ENCODE measurements at regions not wholly inside any gene's neighbourhood (a gene's known extent, or its start where the extent isn't known, plus 50 kb on each side); places are given as distances from the start of the nearest gene placed in this dataset.

DNA sequence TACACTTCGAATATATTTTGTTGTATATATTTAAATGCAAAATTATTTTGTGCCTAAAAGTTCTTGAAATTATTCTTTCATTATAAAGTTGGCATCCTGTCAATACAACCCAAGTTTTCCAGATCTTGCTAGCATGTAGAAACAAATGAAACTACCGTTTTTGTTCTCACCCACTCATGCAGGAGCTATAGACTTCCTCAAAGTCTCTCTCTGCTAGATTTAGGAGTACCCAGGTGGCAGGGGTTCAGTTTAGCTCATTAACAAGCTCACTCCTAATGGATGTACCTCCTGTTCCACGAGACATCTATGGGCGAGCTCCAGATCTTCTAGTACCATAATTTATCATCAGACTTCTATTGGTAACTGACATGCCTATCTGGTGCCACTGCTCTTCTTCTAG, 390.2 kb upstream of the POU3F1 start:
- FAIRE-seq (no peak), DNase-seq (ENCODE audit: low read depth, low spot score) (no peak)
- Histone ChIP-seq H3K9me1 (replicated peaks; ENCODE audit: control insufficient read depth, extremely low read depth, insufficient read depth, low read length) (no peaks in the 10 kb centered on the region), H4K20me1 (replicated peaks; ENCODE audit: control insufficient read depth, extremely low read depth, insufficient read depth, low read length) (no peaks in the 10 kb centered on the region), H3K36me3 (ENCODE audit: control insufficient read depth in 2 of 2, extremely low read depth in 1 of 2, insufficient read depth in 2 of 2, low read length in 2 of 2) (no peaks in the 10 kb centered on the region), H3K27ac (ENCODE audit: insufficient read depth, low read depth, low read length) (no peak overlapping the region), H3K4me3 (replicated peaks in 1 of 3; ENCODE audit: insufficient read depth in 1 of 3, low read depth in 1 of 3, low read length in 3 of 3) (no peak overlapping the region), H2AFZ (ENCODE audit: low read depth, low read length) (no peak overlapping the region), H3K9me3 (replicated peaks; ENCODE audit: control insufficient read depth, insufficient read depth, low read length) (no peaks in the 10 kb centered on the region), H3K27me3 (ENCODE audit: control insufficient read depth in 2 of 2, insufficient read depth in 2 of 2, low read length in 2 of 2) (no peaks in the 10 kb centered on the region), H3K4me1 (ENCODE audit: control insufficient read depth, extremely low read depth, insufficient read depth, low read length) (no peaks in the 10 kb centered on the region), H3K4me2 (ENCODE audit: insufficient read depth, low read length) (no peak overlapping the region), H3K9ac (replicated peaks; ENCODE audit: extremely low read depth, insufficient read depth, low read length) (no peak overlapping the region), H3K79me2 (ENCODE audit: control insufficient read depth, insufficient read depth, low read length) (no peaks in the 10 kb centered on the region)
- dilution Hi-C loops (cut with MboI; ENCODE audit: extremely low pct_ligation_motif_present, low sequenced_read_pairs) (no loop called here), intact Hi-C loops (cut with micrococcal nuclease) (no loop called here)
- no peak for TF ChIP-seq POLR2A (IDR thresholded peaks at IDR 0.05; ENCODE audit: low read depth, low read length)
- TF ChIP-seq GATA2 (IDR thresholded peaks at IDR 0.05; ENCODE audit: insufficient read depth, insufficient read length, low read depth, low read length): no peak
- TF ChIP-seq, protein P1, sequence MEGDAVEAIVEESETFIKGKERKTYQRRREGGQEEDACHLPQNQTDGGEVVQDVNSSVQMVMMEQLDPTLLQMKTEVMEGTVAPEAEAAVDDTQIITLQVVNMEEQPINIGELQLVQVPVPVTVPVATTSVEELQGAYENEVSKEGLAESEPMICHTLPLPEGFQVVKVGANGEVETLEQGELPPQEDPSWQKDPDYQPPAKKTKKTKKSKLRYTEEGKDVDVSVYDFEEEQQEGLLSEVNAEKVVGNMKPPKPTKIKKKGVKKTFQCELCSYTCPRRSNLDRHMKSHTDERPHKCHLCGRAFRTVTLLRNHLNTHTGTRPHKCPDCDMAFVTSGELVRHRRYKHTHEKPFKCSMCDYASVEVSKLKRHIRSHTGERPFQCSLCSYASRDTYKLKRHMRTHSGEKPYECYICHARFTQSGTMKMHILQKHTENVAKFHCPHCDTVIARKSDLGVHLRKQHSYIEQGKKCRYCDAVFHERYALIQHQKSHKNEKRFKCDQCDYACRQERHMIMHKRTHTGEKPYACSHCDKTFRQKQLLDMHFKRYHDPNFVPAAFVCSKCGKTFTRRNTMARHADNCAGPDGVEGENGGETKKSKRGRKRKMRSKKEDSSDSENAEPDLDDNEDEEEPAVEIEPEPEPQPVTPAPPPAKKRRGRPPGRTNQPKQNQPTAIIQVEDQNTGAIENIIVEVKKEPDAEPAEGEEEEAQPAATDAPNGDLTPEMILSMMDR (IDR thresholded peaks at IDR 0.05; ENCODE audit: extremely low read depth in 1 of 2, insufficient read depth in 1 of 2, low read depth in 1 of 2, low read length in 2 of 2): no peak
- TF ChIP-seq MYC (IDR thresholded peaks at IDR 0.05; ENCODE audit: low read depth, low read length): no peak
- ChIA-PET POLR2A (no interaction called here), CTCF (no interaction called here)
- BruUV-seq (replicated peaks): no TSS peak

DNA sequence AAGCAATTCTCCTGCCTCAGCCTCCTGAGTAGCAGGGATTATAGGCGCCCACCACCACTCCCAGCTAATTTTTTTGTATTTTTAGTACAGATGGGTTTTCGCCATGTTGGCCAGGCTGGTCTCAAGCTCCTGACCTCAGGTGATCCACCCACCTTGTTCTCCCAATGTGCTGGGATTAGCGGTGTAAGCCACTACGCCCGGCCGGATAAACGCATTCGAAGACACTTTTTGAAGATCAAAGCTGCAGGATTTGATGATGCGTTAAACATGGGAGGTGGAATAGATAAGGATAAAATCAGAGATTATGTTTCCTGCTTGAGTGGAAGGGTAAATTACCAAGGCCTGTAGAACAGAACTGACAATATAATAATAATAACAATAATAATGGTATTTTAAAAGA, 389.4 kb upstream of the POU3F1 start:
- no peak overlapping the region for H3K4me2 ChIP-seq (ENCODE audit: insufficient read depth, low read length)
- H3K9ac ChIP-seq (replicated peaks; ENCODE audit: extremely low read depth, insufficient read depth, low read length): no peak overlapping the region
- H3K27me3 ChIP-seq (ENCODE audit: control insufficient read depth in 2 of 2, insufficient read depth in 2 of 2, low read length in 2 of 2): no peaks in the 10 kb centered on the region
- TF ChIP-seq, protein P2, sequence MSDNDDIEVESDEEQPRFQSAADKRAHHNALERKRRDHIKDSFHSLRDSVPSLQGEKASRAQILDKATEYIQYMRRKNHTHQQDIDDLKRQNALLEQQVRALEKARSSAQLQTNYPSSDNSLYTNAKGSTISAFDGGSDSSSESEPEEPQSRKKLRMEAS (IDR thresholded peaks at IDR 0.05; ENCODE audit: insufficient read depth, insufficient read length): no peak
- TF ChIP-seq GATA2 (IDR thresholded peaks at IDR 0.05; ENCODE audit: insufficient read depth, insufficient read length, low read depth, low read length) (no peak), POLR2AphosphoS5 (IDR thresholded peaks at IDR 0.05; ENCODE audit: insufficient read depth, low read depth, low read length) (no peak), POLR2A (IDR thresholded peaks at IDR 0.05; ENCODE audit: low read depth, low read length) (no peak), JUN (IDR thresholded peaks at IDR 0.05; ENCODE audit: borderline replicate concordance, insufficient read depth, insufficient read length, low read depth) (no peak), FOS (IDR thresholded peaks at IDR 0.05; ENCODE audit: borderline replicate concordance, insufficient read depth, low read length) (no peak), MYC (IDR thresholded peaks at IDR 0.05; ENCODE audit: low read depth, low read length) (no peak), EZH2 (IDR thresholded peaks at IDR 0.05; ENCODE audit: borderline replicate concordance, low read depth, low read length, severe bottlenecking) (no peak)
- TF ChIP-seq, protein P1 (IDR thresholded peaks at IDR 0.05; ENCODE audit: extremely low read depth in 1 of 2, insufficient read depth in 1 of 2, low read depth in 1 of 2, low read length in 2 of 2): no peak
- H3K4me1 ChIP-seq (ENCODE audit: control insufficient read depth, extremely low read depth, insufficient read depth, low read length): no peaks in the 10 kb centered on the region
- H3K9me1 ChIP-seq (replicated peaks; ENCODE audit: control insufficient read depth, extremely low read depth, insufficient read depth, low read length): no peaks in the 10 kb centered on the region
- FAIRE-seq: no peak
- no peak for DNase-seq (ENCODE audit: low read depth, low spot score)
- H3K79me2 ChIP-seq (ENCODE audit: control insufficient read depth, insufficient read depth, low read length): no peaks in the 10 kb centered on the region
- ChIA-PET POLR2A (no interaction called here), CTCF (interaction anchor here (1.3 kb wide), 1 partner anchor 9 kb away, joined by 5 read pairs; no protein-coding TSS in a partner anchor)
- no peaks in the 10 kb centered on the region for H4K20me1 ChIP-seq (replicated peaks; ENCODE audit: control insufficient read depth, extremely low read depth, insufficient read depth, low read length)
- no TSS peak for BruUV-seq (replicated peaks)
- dilution Hi-C loops (cut with MboI; ENCODE audit: extremely low pct_ligation_motif_present, low sequenced_read_pairs): no loop called here
- no peak overlapping the region for H2AFZ ChIP-seq (ENCODE audit: low read depth, low read length)
- no peak overlapping the region for H3K4me3 ChIP-seq (replicated peaks in 1 of 3; ENCODE audit: insufficient read depth in 1 of 3, low read depth in 1 of 3, low read length in 3 of 3)
- intact Hi-C loops (cut with micrococcal nuclease): no loop called here
- no peak overlapping the region for H3K27ac ChIP-seq (ENCODE audit: insufficient read depth, low read depth, low read length)
- H3K9me3 ChIP-seq (replicated peaks; ENCODE audit: control insufficient read depth, insufficient read depth, low read length): no peaks in the 10 kb centered on the region
- no peaks in the 10 kb centered on the region for H3K36me3 ChIP-seq (ENCODE audit: control insufficient read depth in 2 of 2, extremely low read depth in 1 of 2, insufficient read depth in 2 of 2, low read length in 2 of 2)
